AG10803 (cell line): ENCODE measurements at regions not wholly inside any gene's neighbourhood (a gene's known extent, or its start where the extent isn't known, plus 50 kb on each side); places are given as distances from the start of the nearest gene placed in this dataset.

Source experiments
- DNase-seq: peaks from one replicate; pipeline ENCODE4 v3.0.0; 2010; ENCODE audit warnings: low read depth
- H3K4me3 ChIP-seq: 2 replicates; pipeline ENCODE4 v1.5.1; 2011; ENCODE audit warnings: mild to moderate bottlenecking, low read length, control low read depth
- CTCF ChIP-seq: conservative IDR thresholded peaks from 2 replicates; pipeline ENCODE4 v1.5.1; 2011; ENCODE audit warnings: mild to moderate bottlenecking, low read length, control low read depth, inconsistent platforms

GRCh38 chr9:26361010-26361409 lies 531.6 kb downstream of the CAAP1 start:
- H3K4me3 ChIP-seq, result no peak overlapping the region
- DNase-seq, result no peak
- no peak for TF ChIP-seq CTCF

- no peak for DNase-seq
- no peak overlapping the region for H3K4me3 ChIP-seq
- TF ChIP-seq CTCF, result no peak
Observed at GRCh38 chr9:26358836-26359235, 533.8 kb downstream of the CAAP1 start.

- no peak for DNase-seq
- no peak for TF ChIP-seq CTCF
- H3K4me3 ChIP-seq, result no peak overlapping the region
Observed at GRCh38 chr9:26357803-26358344, 534.7 kb downstream of the CAAP1 start.

- no peak for TF ChIP-seq CTCF
- no peak overlapping the region for H3K4me3 ChIP-seq
- no peak for DNase-seq
Observed at GRCh38 chr9:26356491-26356890, 536.1 kb downstream of the CAAP1 start.

- DNase-seq, result no peak
- no peak overlapping the region for H3K4me3 ChIP-seq
- TF ChIP-seq CTCF, result no peak
Observed at GRCh38 chr9:26346942-26347477, 545.6 kb downstream of the CAAP1 start.

- H3K4me3 ChIP-seq, result no peak overlapping the region
- no peak for TF ChIP-seq CTCF
- peak; percentile 6 for DNase-seq
Observed at GRCh38 chr9:26341545-26341944, 551.1 kb downstream of the CAAP1 start.

- TF ChIP-seq CTCF, result no peak
- no peak for DNase-seq
- H3K4me3 ChIP-seq, result no peak overlapping the region
Observed at GRCh38 chr9:26339796-26340195, 552.8 kb downstream of the CAAP1 start.
